ENCODE measurements at regions not wholly inside any gene's neighbourhood (a gene's known extent, or its start where the extent isn't known, plus 50 kb on each side); places are given as distances from the start of the nearest gene placed in this dataset.

DNA sequence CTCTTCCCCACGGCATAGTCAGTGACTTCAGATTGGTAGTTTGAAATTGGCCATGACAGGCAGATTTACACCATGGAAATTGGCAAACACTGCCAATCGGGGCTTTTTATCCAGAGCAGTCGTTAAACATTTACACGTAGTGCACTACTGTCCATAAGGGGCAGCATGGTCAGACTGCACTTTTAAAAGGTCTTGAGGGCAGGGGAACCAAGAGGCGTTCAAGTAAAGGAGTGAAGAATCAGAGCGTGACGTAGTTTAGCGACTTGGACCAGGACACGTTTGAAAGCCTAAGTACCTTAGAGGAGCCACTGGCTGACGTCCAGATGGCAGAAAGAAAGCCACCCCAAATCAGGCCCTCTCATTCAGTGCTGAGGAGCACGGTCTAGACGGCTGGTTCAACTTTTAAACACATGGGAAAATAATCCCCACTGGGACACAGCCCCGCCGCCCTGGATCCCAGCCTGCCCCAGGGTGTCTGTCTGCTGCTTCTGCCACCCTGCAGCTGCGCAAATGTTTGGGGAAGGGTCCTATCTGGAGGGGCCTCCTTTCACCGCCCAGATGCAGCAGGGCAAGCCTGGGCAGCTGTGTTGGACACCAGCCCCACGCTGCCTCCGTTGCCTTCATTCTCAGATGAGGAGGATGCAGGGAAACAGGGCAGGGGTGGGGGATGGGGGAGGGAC, 52.5 kb upstream of the PPP2R5C start:
- WGBS = 88% methylated on average over 18 of the region's 18 CpGs
- Histone ChIP-seq H3K36me3 (ENCODE audit: control insufficient read depth in 4 of 4, insufficient read depth in 3 of 4, low read depth in 1 of 4, low read length in 3 of 4) (no peaks in the 10 kb centered on the region), H3K9me3 (ENCODE audit: control insufficient read depth in 4 of 4, low read length in 3 of 4) (no peaks in the 10 kb centered on the region), H3K27me3 (ENCODE audit: control insufficient read depth in 4 of 4, insufficient read depth in 4 of 4, low read length in 3 of 4) (no peaks in the 10 kb centered on the region), H3K4me3 (ENCODE audit: low read depth in 1 of 3, low read length in 3 of 3) (no peak overlapping the region), H3K4me1 (ENCODE audit: control insufficient read depth in 4 of 4, insufficient read depth in 4 of 4, low read length in 3 of 4) (peaks cover 5 to 17% (median 10%) of the 10 kb centered on the region in 4 donors), H3K9ac (ENCODE audit: low read depth in 1 of 2, low read length in 2 of 2) (no peak overlapping the region), H3K27ac (ENCODE audit: low read depth in 1 of 2, low read length in 2 of 2) (no peak overlapping the region)
- DNase-seq (ENCODE audit: low spot score) = no peak
- TF ChIP-seq, protein P1, sequence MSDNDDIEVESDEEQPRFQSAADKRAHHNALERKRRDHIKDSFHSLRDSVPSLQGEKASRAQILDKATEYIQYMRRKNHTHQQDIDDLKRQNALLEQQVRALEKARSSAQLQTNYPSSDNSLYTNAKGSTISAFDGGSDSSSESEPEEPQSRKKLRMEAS (IDR thresholded peaks at IDR 0.05) = no peak
- TF ChIP-seq JUND (IDR thresholded peaks at IDR 0.05) (no peak), SP1 (IDR thresholded peaks at IDR 0.05) (no peak), FOXA1 (IDR thresholded peaks at IDR 0.05) (no peak), RXRA (IDR thresholded peaks at IDR 0.05) (no peak)
- TF ChIP-seq, protein P2, sequence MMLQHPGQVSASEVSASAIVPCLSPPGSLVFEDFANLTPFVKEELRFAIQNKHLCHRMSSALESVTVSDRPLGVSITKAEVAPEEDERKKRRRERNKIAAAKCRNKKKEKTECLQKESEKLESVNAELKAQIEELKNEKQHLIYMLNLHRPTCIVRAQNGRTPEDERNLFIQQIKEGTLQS (IDR thresholded peaks at IDR 0.05) = no peak

- Histone ChIP-seq H3K27me3 (ENCODE audit: control insufficient read depth in 4 of 4, insufficient read depth in 4 of 4, low read length in 3 of 4) (no peaks in the 10 kb centered on the region), H3K27ac (ENCODE audit: low read depth in 1 of 2, low read length in 2 of 2) (no peak overlapping the region), H3K36me3 (ENCODE audit: control insufficient read depth in 4 of 4, insufficient read depth in 3 of 4, low read depth in 1 of 4, low read length in 3 of 4) (no peaks in the 10 kb centered on the region), H3K9me3 (ENCODE audit: control insufficient read depth in 4 of 4, low read length in 3 of 4) (no peaks in the 10 kb centered on the region), H3K4me1 (ENCODE audit: control insufficient read depth in 4 of 4, insufficient read depth in 4 of 4, low read length in 3 of 4) (peaks cover 5 to 17% (median 10%) of the 10 kb centered on the region in 4 donors), H3K4me3 (ENCODE audit: low read depth in 1 of 3, low read length in 3 of 3) (no peak overlapping the region), H3K9ac (ENCODE audit: low read depth in 1 of 2, low read length in 2 of 2) (no peak overlapping the region)
- 92% methylated on average over 11 of the region's 11 CpGs for WGBS
- no peak for TF ChIP-seq GABPA (IDR thresholded peaks at IDR 0.05 in 1 of 2, conservative IDR thresholded peaks at IDR 0.05 in 1 of 2)
- TF ChIP-seq, protein P2 (IDR thresholded peaks at IDR 0.05) = no peak
- TF ChIP-seq RAD21 (IDR thresholded peaks at IDR 0.05) = no peak
- TF ChIP-seq NR2F2 (IDR thresholded peaks at IDR 0.05) = no peak
- TF ChIP-seq FOXA2 (IDR thresholded peaks at IDR 0.05) = no peak
- TF ChIP-seq JUND (IDR thresholded peaks at IDR 0.05) = no peak
- no peak for TF ChIP-seq EGR1 (IDR thresholded peaks at IDR 0.05; ENCODE audit: low read depth in 2 of 2)
- TF ChIP-seq TAF1 (conservative IDR thresholded peaks at IDR 0.05) = no peak
- TF ChIP-seq, protein P3, sequence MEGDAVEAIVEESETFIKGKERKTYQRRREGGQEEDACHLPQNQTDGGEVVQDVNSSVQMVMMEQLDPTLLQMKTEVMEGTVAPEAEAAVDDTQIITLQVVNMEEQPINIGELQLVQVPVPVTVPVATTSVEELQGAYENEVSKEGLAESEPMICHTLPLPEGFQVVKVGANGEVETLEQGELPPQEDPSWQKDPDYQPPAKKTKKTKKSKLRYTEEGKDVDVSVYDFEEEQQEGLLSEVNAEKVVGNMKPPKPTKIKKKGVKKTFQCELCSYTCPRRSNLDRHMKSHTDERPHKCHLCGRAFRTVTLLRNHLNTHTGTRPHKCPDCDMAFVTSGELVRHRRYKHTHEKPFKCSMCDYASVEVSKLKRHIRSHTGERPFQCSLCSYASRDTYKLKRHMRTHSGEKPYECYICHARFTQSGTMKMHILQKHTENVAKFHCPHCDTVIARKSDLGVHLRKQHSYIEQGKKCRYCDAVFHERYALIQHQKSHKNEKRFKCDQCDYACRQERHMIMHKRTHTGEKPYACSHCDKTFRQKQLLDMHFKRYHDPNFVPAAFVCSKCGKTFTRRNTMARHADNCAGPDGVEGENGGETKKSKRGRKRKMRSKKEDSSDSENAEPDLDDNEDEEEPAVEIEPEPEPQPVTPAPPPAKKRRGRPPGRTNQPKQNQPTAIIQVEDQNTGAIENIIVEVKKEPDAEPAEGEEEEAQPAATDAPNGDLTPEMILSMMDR (IDR thresholded peaks at IDR 0.05; ENCODE audit: low read depth, low read length, missing input control) = no peak
- no peak for TF ChIP-seq HNF4A (conservative IDR thresholded peaks at IDR 0.05)
- TF ChIP-seq YY1 (IDR thresholded peaks at IDR 0.05) = no peak
- TF ChIP-seq, protein P1 (IDR thresholded peaks at IDR 0.05) = no peak
- no peak for TF ChIP-seq FOXA1 (IDR thresholded peaks at IDR 0.05)
- no peak for TF ChIP-seq RXRA (IDR thresholded peaks at IDR 0.05)
- TF ChIP-seq, protein P4, sequence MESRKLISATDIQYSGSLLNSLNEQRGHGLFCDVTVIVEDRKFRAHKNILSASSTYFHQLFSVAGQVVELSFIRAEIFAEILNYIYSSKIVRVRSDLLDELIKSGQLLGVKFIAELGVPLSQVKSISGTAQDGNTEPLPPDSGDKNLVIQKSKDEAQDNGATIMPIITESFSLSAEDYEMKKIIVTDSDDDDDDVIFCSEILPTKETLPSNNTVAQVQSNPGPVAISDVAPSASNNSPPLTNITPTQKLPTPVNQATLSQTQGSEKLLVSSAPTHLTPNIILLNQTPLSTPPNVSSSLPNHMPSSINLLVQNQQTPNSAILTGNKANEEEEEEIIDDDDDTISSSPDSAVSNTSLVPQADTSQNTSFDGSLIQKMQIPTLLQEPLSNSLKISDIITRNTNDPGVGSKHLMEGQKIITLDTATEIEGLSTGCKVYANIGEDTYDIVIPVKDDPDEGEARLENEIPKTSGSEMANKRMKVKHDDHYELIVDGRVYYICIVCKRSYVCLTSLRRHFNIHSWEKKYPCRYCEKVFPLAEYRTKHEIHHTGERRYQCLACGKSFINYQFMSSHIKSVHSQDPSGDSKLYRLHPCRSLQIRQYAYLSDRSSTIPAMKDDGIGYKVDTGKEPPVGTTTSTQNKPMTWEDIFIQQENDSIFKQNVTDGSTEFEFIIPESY (IDR thresholded peaks at IDR 0.05) = no peak
- TF ChIP-seq, protein P5, sequence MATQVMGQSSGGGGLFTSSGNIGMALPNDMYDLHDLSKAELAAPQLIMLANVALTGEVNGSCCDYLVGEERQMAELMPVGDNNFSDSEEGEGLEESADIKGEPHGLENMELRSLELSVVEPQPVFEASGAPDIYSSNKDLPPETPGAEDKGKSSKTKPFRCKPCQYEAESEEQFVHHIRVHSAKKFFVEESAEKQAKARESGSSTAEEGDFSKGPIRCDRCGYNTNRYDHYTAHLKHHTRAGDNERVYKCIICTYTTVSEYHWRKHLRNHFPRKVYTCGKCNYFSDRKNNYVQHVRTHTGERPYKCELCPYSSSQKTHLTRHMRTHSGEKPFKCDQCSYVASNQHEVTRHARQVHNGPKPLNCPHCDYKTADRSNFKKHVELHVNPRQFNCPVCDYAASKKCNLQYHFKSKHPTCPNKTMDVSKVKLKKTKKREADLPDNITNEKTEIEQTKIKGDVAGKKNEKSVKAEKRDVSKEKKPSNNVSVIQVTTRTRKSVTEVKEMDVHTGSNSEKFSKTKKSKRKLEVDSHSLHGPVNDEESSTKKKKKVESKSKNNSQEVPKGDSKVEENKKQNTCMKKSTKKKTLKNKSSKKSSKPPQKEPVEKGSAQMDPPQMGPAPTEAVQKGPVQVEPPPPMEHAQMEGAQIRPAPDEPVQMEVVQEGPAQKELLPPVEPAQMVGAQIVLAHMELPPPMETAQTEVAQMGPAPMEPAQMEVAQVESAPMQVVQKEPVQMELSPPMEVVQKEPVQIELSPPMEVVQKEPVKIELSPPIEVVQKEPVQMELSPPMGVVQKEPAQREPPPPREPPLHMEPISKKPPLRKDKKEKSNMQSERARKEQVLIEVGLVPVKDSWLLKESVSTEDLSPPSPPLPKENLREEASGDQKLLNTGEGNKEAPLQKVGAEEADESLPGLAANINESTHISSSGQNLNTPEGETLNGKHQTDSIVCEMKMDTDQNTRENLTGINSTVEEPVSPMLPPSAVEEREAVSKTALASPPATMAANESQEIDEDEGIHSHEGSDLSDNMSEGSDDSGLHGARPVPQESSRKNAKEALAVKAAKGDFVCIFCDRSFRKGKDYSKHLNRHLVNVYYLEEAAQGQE (IDR thresholded peaks at IDR 0.05) = no peak
- TF ChIP-seq HNF4G (IDR thresholded peaks at IDR 0.05) = no peak
- no peak for TF ChIP-seq SP1 (IDR thresholded peaks at IDR 0.05)
- no peak for DNase-seq (ENCODE audit: low spot score)
These were observed 52.0 kb upstream of the PPP2R5C start for GRCh38 chr14:101709533-101709881.
